ENCODE measurements at regions not wholly inside any gene's neighbourhood (a gene's known extent, or its start where the extent isn't known, plus 50 kb on each side); places are given as distances from the start of the nearest gene placed in this dataset.

GRCh38 chr2:71807581-71808451 lies 339.8 kb downstream of the CYP26B1 start:
- TF ChIP-seq CTCF (IDR thresholded peaks at IDR 0.05) (no peak), TEAD4 (IDR thresholded peaks at IDR 0.05; ENCODE audit: borderline replicate concordance, insufficient read depth) (no peak), MEF2A (IDR thresholded peaks at IDR 0.05; ENCODE audit: borderline replicate concordance, low read depth) (no peak)

All from SK-N-SH (cell line).